WTC11 (cell line): ENCODE measurements at regions not wholly inside any gene's neighbourhood (a gene's known extent, or its start where the extent isn't known, plus 50 kb on each side); places are given as distances from the start of the nearest gene placed in this dataset.
"Not testable (repeated sequence)": the region's sequence is repeated elsewhere in the genome, so short reads cannot be mapped to it uniquely, and the experiment has no call there.

ENCODE experiments used
- CREB1 ChIP-seq: sonication (generic); formaldehyde crosslinking; IDR thresholded peaks from 2 replicates; pipeline ENCODE4 v1.8.0; 2023; ENCODE audit warnings: mild to moderate bottlenecking, missing genetic modification reagents
- CREM ChIP-seq: sonication (generic); formaldehyde crosslinking; IDR thresholded peaks from 2 replicates; pipeline ENCODE4 v1.8.1; 2022; ENCODE audit warnings: mild to moderate bottlenecking, missing genetic modification reagents, moderate library complexity
- CTCF ChIP-seq: fragments of 200-600 bp; IDR thresholded peaks from 2 replicates; pipeline ENCODE4 v1.8.0; 2022; ENCODE audit warnings: antibody characterized with exemption
- ELF4 ChIP-seq: sonication (generic); formaldehyde crosslinking; IDR thresholded peaks from 2 replicates; pipeline ENCODE4 v1.8.1; 2022; ENCODE audit warnings: low read depth, mild to moderate bottlenecking, moderate library complexity, missing genetic modification reagents
- EMX1 ChIP-seq: fragments of 250-450 bp; sonication (Bioruptor Pico); IDR thresholded peaks from 2 replicates; pipeline ENCODE4 v1.8.0; 2021; ENCODE audit warnings: mild to moderate bottlenecking
- MAX ChIP-seq: sonication (generic); formaldehyde crosslinking; IDR thresholded peaks from 2 replicates; pipeline ENCODE4 v1.8.0; 2022; ENCODE audit warnings: mild to moderate bottlenecking, missing genetic modification reagents
- NR1H2 ChIP-seq: sonication (generic); formaldehyde crosslinking; IDR thresholded peaks from 2 replicates; pipeline ENCODE4 v1.9.0; 2021; ENCODE audit warnings: mild to moderate bottlenecking, moderate library complexity, missing genetic modification reagents
- ZNF121 ChIP-seq: sonication (generic); formaldehyde crosslinking; IDR thresholded peaks from 2 replicates; pipeline ENCODE4 v1.8.0; 2023; ENCODE audit warnings: missing genetic modification reagents
- ZNF138 ChIP-seq: sonication (generic); formaldehyde crosslinking; conservative IDR thresholded peaks from 2 replicates; pipeline ENCODE4 v1.8.1; 2022; ENCODE audit warnings: mild to moderate bottlenecking, moderate library complexity, missing genetic modification reagents
- TF ChIP-seq, protein P1 (sequence below): sonication (generic); formaldehyde crosslinking; IDR thresholded peaks from 2 replicates; pipeline ENCODE4 v1.8.0; 2022; ENCODE audit warnings: mild to moderate bottlenecking, missing genetic modification reagents
- TF ChIP-seq, protein P2 (sequence below): fragments of 250-450 bp; sonication (Bioruptor Pico); conservative IDR thresholded peaks from 2 replicates; pipeline ENCODE4 v1.9.0; 2021; ENCODE audit warnings: mild to moderate bottlenecking
- TF ChIP-seq, protein P3 (sequence below): fragments of 250-450 bp; sonication (Bioruptor Pico); IDR thresholded peaks from 2 replicates; pipeline ENCODE4 v1.9.0; 2021; ENCODE audit warnings: mild to moderate bottlenecking, borderline replicate concordance

- not testable (repeated sequence) for TF ChIP-seq ZNF138 (CRISPR knock-in tag); MAX; ELF4 (CRISPR knock-in tag); NR1H2 (CRISPR knock-in tag); CTCF; ZNF121 (CRISPR knock-in tag); CREM (CRISPR knock-in tag); CREB1 (CRISPR knock-in tag); EMX1 (CRISPR knock-in tag)
- TF ChIP-seq, protein P1, sequence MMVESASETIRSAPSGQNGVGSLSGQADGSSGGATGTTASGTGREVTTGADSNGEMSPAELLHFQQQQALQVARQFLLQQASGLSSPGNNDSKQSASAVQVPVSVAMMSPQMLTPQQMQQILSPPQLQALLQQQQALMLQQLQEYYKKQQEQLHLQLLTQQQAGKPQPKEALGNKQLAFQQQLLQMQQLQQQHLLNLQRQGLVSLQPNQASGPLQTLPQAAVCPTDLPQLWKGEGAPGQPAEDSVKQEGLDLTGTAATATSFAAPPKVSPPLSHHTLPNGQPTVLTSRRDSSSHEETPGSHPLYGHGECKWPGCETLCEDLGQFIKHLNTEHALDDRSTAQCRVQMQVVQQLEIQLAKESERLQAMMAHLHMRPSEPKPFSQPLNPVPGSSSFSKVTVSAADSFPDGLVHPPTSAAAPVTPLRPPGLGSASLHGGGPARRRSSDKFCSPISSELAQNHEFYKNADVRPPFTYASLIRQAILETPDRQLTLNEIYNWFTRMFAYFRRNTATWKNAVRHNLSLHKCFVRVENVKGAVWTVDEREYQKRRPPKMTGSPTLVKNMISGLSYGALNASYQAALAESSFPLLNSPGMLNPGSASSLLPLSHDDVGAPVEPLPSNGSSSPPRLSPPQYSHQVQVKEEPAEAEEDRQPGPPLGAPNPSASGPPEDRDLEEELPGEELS = not testable (repeated sequence)
- TF ChIP-seq, protein P2, sequence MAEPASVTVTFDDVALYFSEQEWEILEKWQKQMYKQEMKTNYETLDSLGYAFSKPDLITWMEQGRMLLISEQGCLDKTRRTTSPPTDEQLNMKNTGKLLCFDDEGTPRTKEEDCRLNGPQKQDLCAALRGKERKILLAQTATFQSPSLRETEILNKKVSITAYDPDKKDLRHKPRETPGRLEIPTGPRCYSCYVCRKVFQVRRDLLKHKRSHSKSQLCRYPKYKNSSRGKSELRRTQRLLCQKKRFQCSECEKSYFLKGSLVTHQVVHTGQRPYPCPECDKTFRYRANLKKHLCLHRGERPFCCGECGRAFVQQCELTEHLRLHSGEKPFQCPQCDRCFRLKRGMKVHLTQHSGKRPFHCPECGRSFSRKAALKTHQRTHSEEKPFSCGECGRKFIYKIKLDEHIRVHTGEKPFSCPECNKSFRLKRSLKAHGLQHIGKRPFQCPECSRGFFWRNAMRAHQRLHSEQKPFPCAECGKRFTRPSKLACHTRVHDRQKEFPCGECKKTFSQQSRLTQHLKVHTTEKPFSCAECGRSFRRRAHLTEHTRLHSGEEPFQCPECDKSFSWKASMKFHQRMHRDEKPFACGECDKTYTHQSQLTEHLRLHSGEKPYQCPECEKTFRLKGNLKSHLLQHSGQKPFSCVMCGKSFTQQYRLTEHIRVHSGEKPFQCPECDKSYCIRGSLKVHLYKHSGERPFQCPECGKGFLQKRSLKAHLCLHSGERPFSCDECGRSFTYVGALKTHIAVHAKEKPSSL (CRISPR knock-in tag) = not testable (repeated sequence)
- TF ChIP-seq, protein P3, sequence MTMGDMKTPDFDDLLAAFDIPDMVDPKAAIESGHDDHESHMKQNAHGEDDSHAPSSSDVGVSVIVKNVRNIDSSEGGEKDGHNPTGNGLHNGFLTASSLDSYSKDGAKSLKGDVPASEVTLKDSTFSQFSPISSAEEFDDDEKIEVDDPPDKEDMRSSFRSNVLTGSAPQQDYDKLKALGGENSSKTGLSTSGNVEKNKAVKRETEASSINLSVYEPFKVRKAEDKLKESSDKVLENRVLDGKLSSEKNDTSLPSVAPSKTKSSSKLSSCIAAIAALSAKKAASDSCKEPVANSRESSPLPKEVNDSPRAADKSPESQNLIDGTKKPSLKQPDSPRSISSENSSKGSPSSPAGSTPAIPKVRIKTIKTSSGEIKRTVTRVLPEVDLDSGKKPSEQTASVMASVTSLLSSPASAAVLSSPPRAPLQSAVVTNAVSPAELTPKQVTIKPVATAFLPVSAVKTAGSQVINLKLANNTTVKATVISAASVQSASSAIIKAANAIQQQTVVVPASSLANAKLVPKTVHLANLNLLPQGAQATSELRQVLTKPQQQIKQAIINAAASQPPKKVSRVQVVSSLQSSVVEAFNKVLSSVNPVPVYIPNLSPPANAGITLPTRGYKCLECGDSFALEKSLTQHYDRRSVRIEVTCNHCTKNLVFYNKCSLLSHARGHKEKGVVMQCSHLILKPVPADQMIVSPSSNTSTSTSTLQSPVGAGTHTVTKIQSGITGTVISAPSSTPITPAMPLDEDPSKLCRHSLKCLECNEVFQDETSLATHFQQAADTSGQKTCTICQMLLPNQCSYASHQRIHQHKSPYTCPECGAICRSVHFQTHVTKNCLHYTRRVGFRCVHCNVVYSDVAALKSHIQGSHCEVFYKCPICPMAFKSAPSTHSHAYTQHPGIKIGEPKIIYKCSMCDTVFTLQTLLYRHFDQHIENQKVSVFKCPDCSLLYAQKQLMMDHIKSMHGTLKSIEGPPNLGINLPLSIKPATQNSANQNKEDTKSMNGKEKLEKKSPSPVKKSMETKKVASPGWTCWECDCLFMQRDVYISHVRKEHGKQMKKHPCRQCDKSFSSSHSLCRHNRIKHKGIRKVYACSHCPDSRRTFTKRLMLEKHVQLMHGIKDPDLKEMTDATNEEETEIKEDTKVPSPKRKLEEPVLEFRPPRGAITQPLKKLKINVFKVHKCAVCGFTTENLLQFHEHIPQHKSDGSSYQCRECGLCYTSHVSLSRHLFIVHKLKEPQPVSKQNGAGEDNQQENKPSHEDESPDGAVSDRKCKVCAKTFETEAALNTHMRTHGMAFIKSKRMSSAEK (CRISPR knock-in tag) = not testable (repeated sequence)
Observed at GRCh38 chr2:208921358-208921757, 502.5 kb upstream of the MAP2 start.
